Neural cell (in vitro differentiated cells): ENCODE measurements at regions not wholly inside any gene's neighbourhood (a gene's known extent, or its start where the extent isn't known, plus 50 kb on each side); places are given as distances from the start of the nearest gene placed in this dataset.
"Not testable (repeated sequence)": the region's sequence is repeated elsewhere in the genome, so short reads cannot be mapped to it uniquely, and the experiment has no call there.

Experiments
- H2AFZ ChIP-seq: fragments of 200-600, 300-800 bp; sonication (generic), shearing (Covaris generic); 2 replicates; pipeline ENCODE4 v1.6.0; 2014; ENCODE audit warnings: low read depth, mild to moderate bottlenecking, antibody characterized with exemption, low read length, moderate library complexity
- H3F3A ChIP-seq: fragments of 200-600 bp; shearing (Covaris generic); 2 replicates; pipeline ENCODE4 v1.6.1; 2016; ENCODE audit warnings: mild to moderate bottlenecking, moderate library complexity, mixed read lengths, antibody characterized with exemption, low read length; ENCODE audit not compliant: insufficient read depth, poor library complexity, severe bottlenecking
- H3K27ac ChIP-seq: fragments of 200-600, 300-800 bp; sonication (generic), shearing (Covaris generic); 2 replicates; pipeline ENCODE4 v1.5.1; 2014; ENCODE audit warnings: mild to moderate bottlenecking, low read length, moderate library complexity
- H3K27me3 ChIP-seq: fragments of 300-800, 200-600 bp; sonication (generic), shearing (Covaris generic); 2 replicates; pipeline ENCODE4 v1.6.0; 2014; ENCODE audit warnings: mild to moderate bottlenecking, low read depth, low read length, moderate library complexity; ENCODE audit not compliant: insufficient read depth
- H3K36me3 ChIP-seq: fragments of 300-800, 200-600 bp; sonication (generic), shearing (Covaris generic); 2 replicates; pipeline ENCODE4 v1.5.1; 2014; ENCODE audit warnings: mild to moderate bottlenecking, antibody characterized with exemption, low read length, moderate library complexity; ENCODE audit not compliant: insufficient read depth
- H3K4me2 ChIP-seq: fragments of 300-800, 200-600 bp; sonication (generic), shearing (Covaris generic); 2 replicates; pipeline ENCODE4 v1.6.0; 2014; ENCODE audit warnings: mild to moderate bottlenecking, low read length
- H3K4me3 ChIP-seq: fragments of 300-800, 200-600 bp; sonication (generic), shearing (Covaris generic); 2 replicates; pipeline ENCODE4 v1.5.1; 2014; ENCODE audit warnings: mild to moderate bottlenecking, low read length, moderate library complexity
- H3K79me2 ChIP-seq: fragments of 200-600 bp; shearing (Covaris generic); replicated peaks from 2 replicates; pipeline ENCODE4 v1.6.0; 2014; ENCODE audit warnings: mild to moderate bottlenecking, low read length, moderate library complexity; ENCODE audit not compliant: insufficient read depth
- H3K9ac ChIP-seq: fragments of 300-800, 200-600 bp; sonication (generic), shearing (Covaris generic); 2 replicates; pipeline ENCODE4 v1.6.1; 2016; ENCODE audit warnings: mild to moderate bottlenecking, low read length, mixed read lengths
- H3K9me2 ChIP-seq: fragments of 200-600 bp; shearing (Covaris generic); 2 replicates; pipeline ENCODE4 v1.6.1; 2016; ENCODE audit warnings: mild to moderate bottlenecking, low read length, mixed read lengths; ENCODE audit not compliant: insufficient read depth
- H3K9me3 ChIP-seq: fragments of 200-600, 300-800 bp; sonication (generic), shearing (Covaris generic); 2 replicates; pipeline ENCODE4 v1.6.1; 2016; ENCODE audit warnings: mild to moderate bottlenecking, mixed run types, low read length, moderate library complexity, mixed read lengths
- H4K20me1 ChIP-seq: fragments of 200-600 bp; shearing (Covaris generic); 2 replicates; pipeline ENCODE4 v1.6.1; 2016; ENCODE audit warnings: mild to moderate bottlenecking, mixed run types; ENCODE audit not compliant: insufficient read depth
- EP300 ChIP-seq: fragments of 450-650 bp; conservative IDR thresholded peaks from 2 replicates; pipeline ENCODE4 v1.6.1; 2014; ENCODE audit warnings: antibody characterized with exemption, mild to moderate bottlenecking, moderate library complexity; ENCODE audit not compliant: poor library complexity, severe bottlenecking
- EZH2 ChIP-seq: fragments of 200-600, 300-800 bp; shearing (Covaris generic), sonication (generic); IDR thresholded peaks from 2 replicates; pipeline ENCODE4 v1.6.1; 2014; ENCODE audit warnings: antibody characterized with exemption, low read length, borderline replicate concordance, mild to moderate bottlenecking; ENCODE audit not compliant: insufficient read depth, poor library complexity, severe bottlenecking
- MXI1 ChIP-seq: fragments of 450-650 bp; conservative IDR thresholded peaks from 2 replicates; pipeline ENCODE4 v1.6.1; 2014; ENCODE audit warnings: antibody characterized with exemption, mild to moderate bottlenecking; ENCODE audit not compliant: poor library complexity, severe bottlenecking
- POLR2AphosphoS5 ChIP-seq: IDR thresholded peaks from 2 replicates; pipeline ENCODE4 v1.6.1; 2012
- RAD21 ChIP-seq: fragments of 450-650 bp; conservative IDR thresholded peaks from 2 replicates; pipeline ENCODE4 v1.6.1; 2014; ENCODE audit warnings: antibody characterized with exemption, mild to moderate bottlenecking, moderate library complexity
- SMC3 ChIP-seq: fragments of 450-650 bp; conservative IDR thresholded peaks from 2 replicates; pipeline ENCODE4 v1.6.1; 2014; ENCODE audit warnings: antibody characterized with exemption, mild to moderate bottlenecking, moderate library complexity; ENCODE audit not compliant: poor library complexity
- TAF1 ChIP-seq: IDR thresholded peaks from 2 replicates; pipeline ENCODE4 v1.6.1; 2012; ENCODE audit warnings: low read depth
- TF ChIP-seq, protein P1 (sequence below): IDR thresholded peaks from 2 replicates; pipeline ENCODE4 v1.6.1; 2012; ENCODE audit warnings: borderline replicate concordance
- TF ChIP-seq, protein P2 (sequence below): fragments of 450-650 bp; IDR thresholded peaks from 2 replicates; pipeline ENCODE4 v1.5.1; 2014; ENCODE audit warnings: antibody characterized with exemption, mild to moderate bottlenecking, moderate library complexity; ENCODE audit not compliant: poor library complexity, severe bottlenecking

DNA sequence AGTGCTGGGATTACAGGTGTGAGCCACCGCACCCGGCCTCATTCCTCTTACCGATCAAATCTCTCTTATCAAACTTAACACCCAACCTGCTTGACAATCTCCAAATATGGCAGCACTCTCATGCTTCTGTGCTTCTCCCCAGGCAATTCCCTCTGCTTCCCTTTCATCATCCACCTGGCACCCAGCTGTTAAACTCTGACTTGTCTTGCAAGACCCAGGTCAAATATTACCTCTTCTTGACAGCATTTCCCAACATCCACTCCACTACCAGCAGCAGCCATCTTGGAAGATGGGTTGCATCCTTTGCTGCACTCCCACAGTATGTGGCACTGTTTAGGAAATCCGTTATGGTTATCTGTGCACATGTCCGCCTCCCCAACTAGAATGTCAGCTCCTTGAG lies 113.6 kb downstream of the ACTL7B start:
- no peak overlapping the region for H3K9ac ChIP-seq
- TF ChIP-seq EP300 (no peak), EZH2 (no peak), SMC3 (no peak), TAF1 (no peak), RAD21 (no peak), POLR2AphosphoS5 (no peak), MXI1 (no peak)
- TF ChIP-seq, protein P1, sequence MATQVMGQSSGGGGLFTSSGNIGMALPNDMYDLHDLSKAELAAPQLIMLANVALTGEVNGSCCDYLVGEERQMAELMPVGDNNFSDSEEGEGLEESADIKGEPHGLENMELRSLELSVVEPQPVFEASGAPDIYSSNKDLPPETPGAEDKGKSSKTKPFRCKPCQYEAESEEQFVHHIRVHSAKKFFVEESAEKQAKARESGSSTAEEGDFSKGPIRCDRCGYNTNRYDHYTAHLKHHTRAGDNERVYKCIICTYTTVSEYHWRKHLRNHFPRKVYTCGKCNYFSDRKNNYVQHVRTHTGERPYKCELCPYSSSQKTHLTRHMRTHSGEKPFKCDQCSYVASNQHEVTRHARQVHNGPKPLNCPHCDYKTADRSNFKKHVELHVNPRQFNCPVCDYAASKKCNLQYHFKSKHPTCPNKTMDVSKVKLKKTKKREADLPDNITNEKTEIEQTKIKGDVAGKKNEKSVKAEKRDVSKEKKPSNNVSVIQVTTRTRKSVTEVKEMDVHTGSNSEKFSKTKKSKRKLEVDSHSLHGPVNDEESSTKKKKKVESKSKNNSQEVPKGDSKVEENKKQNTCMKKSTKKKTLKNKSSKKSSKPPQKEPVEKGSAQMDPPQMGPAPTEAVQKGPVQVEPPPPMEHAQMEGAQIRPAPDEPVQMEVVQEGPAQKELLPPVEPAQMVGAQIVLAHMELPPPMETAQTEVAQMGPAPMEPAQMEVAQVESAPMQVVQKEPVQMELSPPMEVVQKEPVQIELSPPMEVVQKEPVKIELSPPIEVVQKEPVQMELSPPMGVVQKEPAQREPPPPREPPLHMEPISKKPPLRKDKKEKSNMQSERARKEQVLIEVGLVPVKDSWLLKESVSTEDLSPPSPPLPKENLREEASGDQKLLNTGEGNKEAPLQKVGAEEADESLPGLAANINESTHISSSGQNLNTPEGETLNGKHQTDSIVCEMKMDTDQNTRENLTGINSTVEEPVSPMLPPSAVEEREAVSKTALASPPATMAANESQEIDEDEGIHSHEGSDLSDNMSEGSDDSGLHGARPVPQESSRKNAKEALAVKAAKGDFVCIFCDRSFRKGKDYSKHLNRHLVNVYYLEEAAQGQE, result no peak
- TF ChIP-seq, protein P2, sequence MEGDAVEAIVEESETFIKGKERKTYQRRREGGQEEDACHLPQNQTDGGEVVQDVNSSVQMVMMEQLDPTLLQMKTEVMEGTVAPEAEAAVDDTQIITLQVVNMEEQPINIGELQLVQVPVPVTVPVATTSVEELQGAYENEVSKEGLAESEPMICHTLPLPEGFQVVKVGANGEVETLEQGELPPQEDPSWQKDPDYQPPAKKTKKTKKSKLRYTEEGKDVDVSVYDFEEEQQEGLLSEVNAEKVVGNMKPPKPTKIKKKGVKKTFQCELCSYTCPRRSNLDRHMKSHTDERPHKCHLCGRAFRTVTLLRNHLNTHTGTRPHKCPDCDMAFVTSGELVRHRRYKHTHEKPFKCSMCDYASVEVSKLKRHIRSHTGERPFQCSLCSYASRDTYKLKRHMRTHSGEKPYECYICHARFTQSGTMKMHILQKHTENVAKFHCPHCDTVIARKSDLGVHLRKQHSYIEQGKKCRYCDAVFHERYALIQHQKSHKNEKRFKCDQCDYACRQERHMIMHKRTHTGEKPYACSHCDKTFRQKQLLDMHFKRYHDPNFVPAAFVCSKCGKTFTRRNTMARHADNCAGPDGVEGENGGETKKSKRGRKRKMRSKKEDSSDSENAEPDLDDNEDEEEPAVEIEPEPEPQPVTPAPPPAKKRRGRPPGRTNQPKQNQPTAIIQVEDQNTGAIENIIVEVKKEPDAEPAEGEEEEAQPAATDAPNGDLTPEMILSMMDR, result no peak
- no peaks in the 10 kb centered on the region for H4K20me1 ChIP-seq
- no peaks in the 10 kb centered on the region for H3K79me2 ChIP-seq
- H3K4me3 ChIP-seq, result no peak overlapping the region
- no peak overlapping the region for H3K4me2 ChIP-seq
- H3F3A ChIP-seq, result no peaks in the 10 kb centered on the region
- H3K36me3 ChIP-seq, result no peaks in the 10 kb centered on the region
- no peaks in the 10 kb centered on the region for H3K27me3 ChIP-seq
- no peaks in the 10 kb centered on the region for H3K9me2 ChIP-seq
- no peak overlapping the region for H3K27ac ChIP-seq
- H2AFZ ChIP-seq, result no peak overlapping the region
- no peaks in the 10 kb centered on the region for H3K9me3 ChIP-seq

DNA sequence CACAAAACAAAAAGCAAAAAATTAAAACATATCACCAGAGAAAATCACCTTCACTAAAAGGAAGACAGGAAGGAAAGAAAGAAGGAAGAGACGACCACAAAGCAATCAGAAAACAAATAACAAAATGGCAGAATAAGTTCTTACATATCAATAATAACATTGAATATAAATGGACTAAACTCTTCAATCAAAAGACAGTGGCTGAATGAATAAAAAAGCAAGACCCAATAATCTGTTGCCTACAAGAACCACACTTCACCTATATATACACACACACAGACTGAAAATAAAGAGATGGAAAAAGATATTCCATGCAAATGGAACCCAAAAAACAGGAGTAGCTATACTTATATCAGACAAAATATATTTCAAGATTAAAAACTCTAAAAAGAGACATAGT lies 124.5 kb downstream of the ACTL7B start:
- H3K4me3 ChIP-seq, H3K27ac ChIP-seq, H4K20me1 ChIP-seq, H3K4me2 ChIP-seq, H3K9ac ChIP-seq, H3K9me3 ChIP-seq, H2AFZ ChIP-seq, H3F3A ChIP-seq, H3K79me2 ChIP-seq, H3K27me3 ChIP-seq, H3K9me2 ChIP-seq, H3K36me3 ChIP-seq: not testable (repeated sequence)

DNA sequence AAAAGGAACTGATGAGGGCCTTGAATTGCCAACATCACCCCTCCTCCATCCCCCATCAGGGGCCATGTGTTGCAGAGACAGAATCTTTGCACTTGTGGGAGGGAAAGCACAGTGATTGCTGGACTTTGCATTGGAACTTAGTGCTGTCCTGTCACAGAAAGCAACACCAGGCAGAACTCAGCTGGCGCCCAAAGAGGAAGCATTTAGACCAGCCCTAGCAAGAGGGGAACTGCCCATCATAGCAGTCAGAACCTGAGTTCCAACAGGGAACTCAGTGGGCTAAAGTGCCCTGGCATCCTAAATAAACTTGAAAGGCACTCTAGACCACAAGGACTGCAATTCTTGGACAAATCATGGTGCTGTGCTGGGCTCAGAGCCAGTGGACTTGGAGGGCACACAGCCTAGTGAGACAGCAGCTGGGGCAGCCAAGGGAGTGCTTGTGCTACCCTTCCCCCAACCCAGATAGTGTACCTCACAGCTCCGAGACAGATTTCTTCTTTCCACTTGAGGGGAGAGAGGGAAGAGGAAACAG lies 128.1 kb downstream of the ACTL7B start:
- Histone ChIP-seq H3K9ac (no peak overlapping the region), H3K9me2 (no peaks in the 10 kb centered on the region), H3K4me3 (no peak overlapping the region), H3F3A (no peaks in the 10 kb centered on the region), H3K27me3 (no peaks in the 10 kb centered on the region), H3K9me3 (no peaks in the 10 kb centered on the region), H3K4me2 (no peak overlapping the region), H2AFZ (no peak overlapping the region), H3K27ac (no peak overlapping the region), H3K36me3 (no peaks in the 10 kb centered on the region), H4K20me1 (no peaks in the 10 kb centered on the region), H3K79me2 (no peaks in the 10 kb centered on the region)
- TF ChIP-seq TAF1, result no peak
- TF ChIP-seq, protein P1, result no peak
- no peak for TF ChIP-seq SMC3
- no peak for TF ChIP-seq EP300
- no peak for TF ChIP-seq RAD21
